Stimulated activated CD4-positive, alpha-beta T cell treated with anti-CD3 and anti-CD28 coated beads, Interleukin-4, amount 100 ng/mL, for 4 hours (primary cell): ENCODE measurements at regions not wholly inside any gene's neighbourhood (a gene's known extent, or its start where the extent isn't known, plus 50 kb on each side); places are given as distances from the start of the nearest gene placed in this dataset.

Experiments
- DNase-seq, 2 experiments: peaks; one replicate each; pipeline ENCODE4 v3.0.0-alpha.2; 2020

DNA sequence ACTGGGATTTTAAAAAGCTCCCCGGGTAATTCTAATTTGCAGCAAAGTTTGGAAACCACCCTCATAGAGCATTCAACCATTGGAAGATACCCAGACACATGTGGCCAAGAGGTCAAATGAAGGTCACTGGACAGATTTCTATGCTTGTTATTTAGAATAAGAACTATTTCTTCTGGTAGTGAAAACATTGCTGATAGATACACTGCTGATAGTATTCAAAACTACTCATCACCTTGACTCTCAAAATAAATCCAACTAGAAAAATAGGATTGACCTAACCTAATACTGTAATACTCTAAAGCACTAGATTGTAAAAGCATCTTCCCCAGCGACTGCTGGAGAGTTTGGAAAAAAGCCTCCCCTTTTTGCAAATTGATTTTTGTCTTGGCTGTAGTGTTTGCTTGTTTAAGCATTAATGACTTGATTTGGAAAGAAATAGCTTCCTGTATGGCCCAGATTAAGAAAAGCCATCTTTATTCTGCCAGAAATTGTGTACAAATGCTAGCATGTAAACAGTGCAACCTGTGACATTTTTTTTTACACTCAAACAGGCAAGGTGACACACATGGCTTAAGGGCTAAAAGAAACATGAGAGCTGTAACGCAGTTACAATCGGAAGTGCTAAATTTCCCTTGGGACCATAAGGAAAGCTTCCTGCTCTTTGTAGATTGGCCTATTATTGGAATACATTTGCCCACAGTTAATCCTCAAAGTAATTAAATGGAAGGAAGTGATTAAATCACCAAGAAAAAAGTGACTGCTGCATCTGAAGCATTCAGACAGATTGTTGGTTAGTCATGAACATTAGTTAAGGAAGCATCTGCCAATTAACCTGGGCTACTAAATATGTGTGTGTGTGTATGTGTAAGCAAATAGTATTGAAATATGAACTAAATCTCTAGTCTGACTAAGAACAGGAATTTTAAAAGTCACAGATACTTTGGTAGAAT, 356.5 kb upstream of the ATP2B1 start:
- DNase-seq: no peak

DNA sequence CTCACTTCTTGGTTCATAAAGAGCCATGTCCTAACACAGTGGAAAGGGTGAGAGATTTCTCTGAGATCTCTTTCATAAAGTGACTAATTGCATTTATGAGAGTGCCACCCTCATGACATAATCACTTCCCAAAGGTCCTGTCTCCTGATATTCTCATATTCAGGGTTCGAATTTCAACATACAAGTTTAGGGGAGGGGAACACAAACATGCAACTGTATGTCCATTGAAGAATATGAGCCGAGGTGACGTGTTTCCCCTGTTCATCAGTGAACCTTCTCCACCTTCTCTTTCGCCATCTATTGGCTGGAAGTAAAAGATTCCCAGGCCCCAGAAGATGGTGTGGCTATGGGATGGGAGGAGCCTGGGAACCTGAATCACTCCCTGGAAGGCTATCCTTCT, 354.2 kb upstream of the ATP2B1 start:
- no peak for DNase-seq

DNA sequence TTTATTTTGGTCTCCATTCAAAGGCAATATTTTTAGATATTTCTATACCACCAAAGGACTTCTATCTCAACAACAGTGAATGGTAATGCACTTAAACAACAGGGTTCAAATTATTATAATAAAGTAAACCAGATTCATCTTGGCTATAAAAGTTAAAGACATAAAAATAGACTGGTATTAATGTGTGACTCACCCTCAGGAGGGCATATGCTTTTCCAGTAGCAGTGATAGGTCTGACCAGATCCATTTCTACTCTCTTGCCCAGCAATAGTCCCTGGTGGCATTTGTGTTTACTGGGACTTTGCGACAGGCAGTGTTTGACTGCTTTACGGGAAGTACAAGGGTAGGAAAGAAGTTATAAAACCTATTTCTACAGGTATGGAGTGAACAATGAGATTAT, 353.2 kb upstream of the ATP2B1 start:
- DNase-seq: no peak

DNA sequence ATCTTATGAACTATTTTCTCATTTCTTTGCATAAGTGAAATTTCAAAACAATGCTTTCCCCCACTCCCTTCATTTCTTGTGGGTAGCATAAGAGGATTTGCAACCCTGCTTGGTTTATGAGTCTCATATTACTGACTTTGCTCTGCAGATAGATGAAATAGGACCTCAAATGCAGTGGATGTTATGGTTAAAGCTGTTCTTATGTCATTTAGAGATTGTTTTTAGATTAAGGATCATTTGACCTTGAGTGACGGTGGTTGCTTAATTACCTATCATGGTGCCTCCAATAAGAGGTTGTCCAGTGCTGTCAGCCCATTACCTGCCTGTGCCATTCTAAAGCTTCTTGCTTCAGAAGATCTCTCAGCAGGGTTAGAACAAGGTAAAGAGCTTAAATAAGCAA, 351.4 kb upstream of the ATP2B1 start:
- no peak for DNase-seq

DNA sequence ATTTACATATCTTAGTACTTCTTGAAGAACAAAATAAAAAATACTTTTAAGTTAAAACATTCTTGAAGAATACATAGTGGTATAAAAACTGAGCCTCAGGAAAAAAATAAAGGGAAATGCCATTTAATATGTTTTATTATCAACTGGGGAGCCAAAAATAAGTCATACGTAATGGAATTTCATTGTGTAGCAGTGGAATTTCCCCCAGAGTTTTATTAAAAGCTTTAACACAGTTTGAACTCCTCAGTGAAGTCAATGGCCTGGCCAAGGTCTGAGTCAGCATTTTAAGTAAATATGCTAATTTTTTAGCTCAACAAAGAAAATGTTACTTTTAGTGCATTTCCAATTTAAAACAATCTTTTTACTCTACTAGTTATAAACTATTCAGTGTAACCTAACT, 350.1 kb upstream of the ATP2B1 start:
- no peak for DNase-seq

DNA sequence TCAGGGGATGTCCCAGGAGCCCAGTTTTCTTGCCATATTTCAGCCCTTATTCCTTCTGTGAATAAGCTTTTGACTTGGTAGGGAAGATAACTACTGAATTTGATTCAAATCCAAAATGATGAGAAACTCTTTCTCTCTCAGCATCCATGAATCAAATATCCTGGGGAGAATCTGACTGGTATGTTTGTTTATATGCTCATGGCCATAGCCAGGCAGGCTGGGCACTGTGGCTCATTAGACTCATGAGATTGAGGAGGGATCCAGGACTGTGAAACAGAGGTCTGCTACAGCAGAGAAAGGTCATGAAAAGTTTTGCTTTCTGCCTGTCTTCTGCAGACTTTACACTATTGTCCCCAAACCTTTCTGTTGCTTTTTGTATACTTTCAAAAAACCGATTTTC, 346.4 kb upstream of the ATP2B1 start:
- DNase-seq: no peak

DNA sequence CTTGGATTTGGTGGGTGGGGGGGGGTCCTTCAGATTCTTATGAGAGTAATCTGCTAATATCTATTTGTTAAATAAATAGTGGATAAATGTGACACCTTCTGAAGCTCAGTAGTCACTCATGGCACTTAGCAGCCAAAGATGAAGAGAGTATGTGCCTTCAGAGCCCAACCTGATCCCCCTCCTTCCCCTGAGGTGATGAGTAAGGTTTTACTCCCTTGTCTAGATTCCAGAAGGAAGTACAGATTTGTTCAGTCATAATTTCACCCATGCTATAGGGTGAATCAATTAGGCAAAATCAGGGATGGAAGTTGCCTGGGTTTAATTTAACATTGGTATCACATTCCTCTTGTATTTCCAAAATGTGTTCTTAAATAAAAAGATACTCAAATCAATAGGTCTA, 340.3 kb upstream of the ATP2B1 start:
- no peak for DNase-seq

DNA sequence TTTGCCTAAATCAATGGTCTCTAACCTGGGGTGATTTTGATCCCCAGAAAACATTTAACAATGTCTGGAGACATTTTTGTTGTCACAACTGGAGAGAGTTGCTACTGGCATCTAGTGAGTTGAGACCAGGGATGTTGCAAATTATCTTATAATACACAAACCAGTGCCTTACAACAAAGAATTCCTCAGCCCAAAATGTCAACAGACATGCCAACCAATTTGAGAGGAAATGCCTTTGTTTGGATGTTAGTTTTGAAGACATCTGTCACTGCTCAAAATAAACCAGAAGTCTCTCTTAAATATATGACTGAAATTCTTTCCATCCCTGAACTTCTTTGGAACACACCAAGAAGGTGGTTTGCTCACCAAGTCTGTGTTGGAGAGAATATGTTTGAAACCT, 336.9 kb upstream of the ATP2B1 start:
- no peak for DNase-seq

DNA sequence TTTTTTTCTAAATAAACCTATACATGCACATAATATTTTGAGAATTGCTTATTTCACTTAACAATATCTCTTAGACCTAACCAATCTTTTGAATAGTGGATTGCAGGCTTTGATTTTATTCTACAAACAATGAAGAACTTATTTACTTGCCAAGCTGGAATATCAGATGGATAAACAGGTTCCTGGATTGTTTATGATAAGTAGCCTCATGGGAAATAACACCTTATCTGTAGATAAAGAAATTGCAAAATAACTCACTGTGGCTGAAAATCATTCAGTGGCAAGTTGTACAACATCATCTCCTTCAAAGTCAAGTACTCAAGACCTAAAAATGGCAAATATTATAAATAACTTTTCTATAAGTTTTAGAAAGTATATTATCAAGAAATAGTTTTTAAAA, 335.4 kb upstream of the ATP2B1 start:
- no peak for DNase-seq

DNA sequence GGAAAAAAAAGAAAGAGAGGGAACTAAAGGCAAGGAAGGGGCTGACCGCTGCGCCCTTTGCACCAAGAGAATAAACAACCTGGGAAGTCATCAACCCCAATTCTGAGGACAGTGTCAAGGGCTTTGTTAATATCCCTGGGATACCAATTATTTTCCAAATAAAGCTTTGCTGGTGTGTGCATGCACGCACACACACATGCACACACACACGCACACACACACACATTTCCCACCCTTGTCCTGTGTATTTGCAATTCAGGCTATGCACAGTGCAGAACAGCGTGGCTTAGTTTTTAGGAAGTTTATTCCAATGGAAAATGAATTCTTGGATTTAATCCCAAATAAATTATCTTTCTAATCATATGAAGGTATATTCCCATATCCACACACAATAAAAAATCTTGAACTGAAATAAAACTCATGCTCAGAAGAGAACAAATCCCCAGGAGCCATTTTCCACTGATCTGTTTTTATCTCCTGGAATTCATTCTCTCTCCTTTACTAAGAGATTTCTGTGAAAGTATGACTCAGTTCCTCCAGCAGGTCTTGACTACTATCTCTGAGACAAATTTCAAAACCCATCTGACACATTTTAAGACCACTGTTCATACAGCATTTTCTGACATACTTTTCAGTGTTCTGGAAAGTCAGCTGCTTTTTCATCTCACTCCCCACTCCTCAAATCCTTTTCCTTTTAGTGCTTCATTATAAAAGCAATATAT, 334.4 kb upstream of the ATP2B1 start:
- DNase-seq: no peak

DNA sequence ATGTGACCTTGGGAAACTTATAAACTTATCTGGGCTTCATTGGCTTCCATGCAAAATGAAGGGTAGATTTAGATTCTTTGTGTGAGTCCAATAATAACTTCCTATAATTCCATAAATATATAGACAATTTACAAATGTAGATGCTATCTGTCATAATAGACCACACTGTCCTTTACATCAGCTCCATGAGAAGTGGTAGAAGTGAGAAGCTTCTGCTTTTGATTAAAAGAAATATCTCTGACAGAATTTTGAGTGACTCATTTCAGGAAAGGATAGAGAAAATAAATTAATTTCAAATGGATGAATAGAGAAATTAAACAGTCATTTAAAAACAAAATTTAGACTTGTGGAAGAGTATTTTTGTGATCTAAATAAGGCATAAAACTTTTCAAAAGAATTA, 329.7 kb upstream of the ATP2B1 start:
- DNase-seq: no peak

DNA sequence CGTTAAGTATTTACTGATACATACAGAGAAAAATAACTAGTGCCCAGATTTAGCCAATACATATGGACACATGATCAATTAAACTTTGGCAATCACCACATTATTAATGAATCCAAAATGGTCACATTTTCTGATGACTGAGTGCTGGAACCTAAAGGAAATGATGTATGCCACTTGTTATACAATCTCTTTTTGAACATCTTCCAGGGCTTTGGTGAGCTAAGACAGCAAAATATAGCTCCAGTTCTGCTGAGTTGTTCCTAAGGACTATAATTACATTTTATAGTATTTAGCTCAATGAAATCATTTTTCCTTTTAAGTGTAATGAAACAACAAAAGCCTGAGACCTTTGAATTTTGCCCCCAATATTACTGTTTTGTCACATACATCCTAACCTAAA, 329.1 kb upstream of the ATP2B1 start:
- no peak for DNase-seq

DNA sequence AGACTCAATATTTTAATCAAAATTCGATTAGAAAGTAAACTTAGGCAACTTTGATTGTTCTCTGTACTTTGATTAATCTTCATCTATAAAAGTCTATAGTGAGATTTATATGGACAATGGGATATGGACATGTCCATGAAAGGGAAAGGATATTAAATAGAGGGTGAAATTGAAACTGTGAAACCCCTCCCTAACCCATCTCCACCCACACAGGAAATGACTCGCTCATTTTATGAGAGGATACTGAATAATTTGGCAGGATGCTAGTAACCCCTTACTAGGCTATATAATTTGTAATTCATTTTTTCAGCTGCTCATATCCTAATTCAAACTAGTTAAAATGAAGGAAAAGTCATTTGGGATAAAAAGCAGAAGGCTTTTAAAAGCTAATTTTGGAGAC, 328.0 kb upstream of the ATP2B1 start:
- no peak for DNase-seq

DNA sequence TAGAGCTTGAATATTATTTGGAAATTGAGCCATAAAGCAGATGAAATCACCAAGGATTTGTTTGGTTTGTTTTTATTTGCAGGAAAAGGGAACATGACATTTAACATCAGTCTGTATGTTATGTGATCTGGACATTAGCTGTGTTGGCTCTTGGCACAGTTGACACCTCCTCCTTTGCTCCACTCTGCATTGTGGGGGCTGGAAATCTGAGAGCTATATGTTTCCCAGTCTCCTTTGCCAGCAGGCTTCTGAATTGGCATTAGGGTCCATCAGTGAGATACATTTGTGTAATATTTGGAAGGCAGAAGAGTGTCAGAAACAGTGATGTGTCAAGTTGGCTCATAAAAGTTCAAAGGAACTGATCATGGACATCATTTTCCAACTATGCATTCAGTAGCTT, 322.1 kb upstream of the ATP2B1 start:
- no peak for DNase-seq

DNA sequence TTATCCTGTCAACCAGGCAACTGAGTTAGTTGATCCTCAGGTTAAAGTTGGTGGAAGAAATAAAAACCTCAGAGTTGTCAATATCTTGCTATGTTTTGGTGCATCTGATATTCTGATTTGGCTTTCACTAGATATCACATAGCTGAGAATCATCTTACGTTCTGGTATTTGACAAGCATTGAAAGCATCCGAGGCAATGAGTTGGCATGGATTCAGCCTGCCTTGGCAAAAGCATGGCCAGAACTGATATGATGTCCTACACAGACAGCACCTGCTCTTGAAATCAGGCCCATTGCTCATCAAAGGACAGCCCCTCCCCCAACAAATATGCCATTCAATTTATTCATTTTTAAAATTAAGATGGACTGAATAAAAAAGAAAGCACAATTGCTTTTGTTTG, 320.7 kb upstream of the ATP2B1 start:
- no peak for DNase-seq

DNA sequence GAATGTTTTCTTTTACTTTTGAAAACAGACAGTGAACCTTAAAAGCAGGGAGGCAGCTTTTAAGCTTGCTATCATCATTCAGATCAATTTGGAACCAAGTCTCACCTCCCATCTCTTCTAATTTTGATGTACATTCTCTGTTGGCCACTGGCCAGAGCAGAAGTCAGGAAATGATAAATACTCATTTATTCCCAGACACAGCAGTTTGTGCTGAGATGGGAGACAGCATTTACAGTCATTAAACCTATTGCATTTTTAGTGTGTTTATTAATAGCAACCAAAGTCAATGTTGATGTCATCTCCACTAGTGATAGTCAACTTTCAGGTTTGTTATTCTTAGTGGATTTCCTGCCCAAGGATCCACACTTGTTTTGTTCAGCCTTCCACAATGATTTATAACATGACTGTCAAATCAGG, 320.0 kb upstream of the ATP2B1 start:
- DNase-seq: no peak

DNA sequence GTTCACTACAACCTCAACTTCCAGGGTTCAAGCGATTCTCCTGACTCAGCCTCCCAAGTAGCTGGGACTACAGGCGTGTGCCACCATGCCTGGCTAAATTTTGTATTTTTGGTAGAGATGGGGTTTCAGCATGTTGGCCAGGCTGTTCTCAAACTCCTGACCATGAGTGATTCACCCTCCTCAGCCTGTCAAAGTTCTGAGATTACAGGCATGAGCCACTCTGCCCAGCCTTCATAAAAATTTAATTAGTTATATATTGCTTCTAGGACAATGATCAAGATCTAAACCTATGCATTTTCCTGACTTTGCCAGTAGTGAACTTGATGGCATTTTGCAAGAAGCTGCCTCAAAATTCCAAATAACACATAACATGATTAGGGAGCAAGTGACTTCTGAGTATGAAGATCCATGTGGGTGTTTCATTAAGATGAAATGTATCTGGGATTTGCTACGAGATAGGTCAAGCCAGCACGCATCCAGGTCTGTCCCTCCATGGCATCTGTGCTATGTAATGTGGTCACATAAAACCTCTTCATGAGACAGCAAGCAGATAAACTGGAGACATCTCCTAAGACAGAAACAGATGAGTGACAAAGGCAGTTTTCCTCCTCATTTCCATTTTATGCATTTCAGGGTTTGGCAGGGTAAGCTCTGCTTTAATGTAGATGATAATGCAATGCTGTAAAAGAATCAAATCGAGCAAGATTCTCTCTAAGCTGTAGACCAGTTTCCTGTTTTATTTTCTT, 319.4 kb upstream of the ATP2B1 start:
- no peak for DNase-seq

DNA sequence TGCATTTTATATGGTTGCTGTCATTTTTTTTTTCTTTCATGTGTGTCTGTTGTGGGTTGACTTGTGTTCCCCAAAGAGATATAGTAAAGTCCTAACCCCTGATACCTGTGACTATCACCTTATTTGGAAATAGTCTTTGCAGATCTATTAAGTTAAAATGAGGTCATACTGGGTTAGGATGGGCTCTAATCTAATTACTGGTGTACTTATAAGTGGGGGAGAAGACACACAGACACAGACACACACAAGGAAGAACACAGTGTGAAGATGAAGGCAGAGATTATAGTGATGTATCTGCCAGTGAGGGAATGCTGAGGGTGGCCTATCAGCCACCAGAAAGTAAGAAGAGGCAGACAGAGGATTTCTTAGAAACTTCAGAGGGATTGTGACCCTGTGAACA, 318.4 kb upstream of the ATP2B1 start:
- DNase-seq: no peak

DNA sequence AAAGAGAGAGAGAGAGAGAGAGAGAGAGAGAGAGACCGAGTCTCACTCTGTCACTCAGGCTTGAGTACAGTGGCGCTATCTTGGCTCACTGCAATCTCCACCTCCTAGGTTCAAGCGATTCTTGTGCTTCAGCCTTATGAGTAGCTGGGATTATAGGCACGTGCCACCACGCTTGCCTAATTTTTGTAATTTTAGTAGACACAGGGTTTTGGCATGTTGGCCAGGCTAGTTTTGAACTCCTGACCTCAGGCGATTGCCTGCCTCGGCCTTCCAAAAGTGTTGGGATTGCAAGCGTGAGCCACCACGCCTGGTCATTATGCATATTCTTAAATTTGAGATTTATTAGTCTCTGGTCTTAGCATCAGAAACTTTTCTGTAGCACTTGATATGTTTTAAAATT, 317.9 kb upstream of the ATP2B1 start:
- DNase-seq: no peak

DNA sequence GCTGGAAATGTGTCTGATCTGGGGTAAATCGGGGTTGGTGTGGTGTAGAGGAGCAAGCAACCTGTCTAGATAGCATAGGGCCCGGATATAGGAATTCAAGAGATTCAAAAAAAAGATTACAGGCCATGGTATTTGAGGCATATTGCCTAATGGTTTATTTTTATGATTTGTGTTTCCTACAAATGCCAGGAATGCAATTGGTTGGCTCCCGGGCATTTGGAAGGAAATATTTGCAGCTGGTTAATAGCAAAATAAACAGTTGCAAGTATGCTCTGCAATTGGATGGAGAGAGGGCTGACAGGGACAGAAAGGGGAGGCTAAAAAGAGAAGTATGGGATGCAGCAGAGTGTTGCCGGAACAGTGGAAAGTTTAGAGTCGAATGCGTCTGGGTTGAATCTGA, 315.6 kb upstream of the ATP2B1 start:
- DNase-seq: no peak

DNA sequence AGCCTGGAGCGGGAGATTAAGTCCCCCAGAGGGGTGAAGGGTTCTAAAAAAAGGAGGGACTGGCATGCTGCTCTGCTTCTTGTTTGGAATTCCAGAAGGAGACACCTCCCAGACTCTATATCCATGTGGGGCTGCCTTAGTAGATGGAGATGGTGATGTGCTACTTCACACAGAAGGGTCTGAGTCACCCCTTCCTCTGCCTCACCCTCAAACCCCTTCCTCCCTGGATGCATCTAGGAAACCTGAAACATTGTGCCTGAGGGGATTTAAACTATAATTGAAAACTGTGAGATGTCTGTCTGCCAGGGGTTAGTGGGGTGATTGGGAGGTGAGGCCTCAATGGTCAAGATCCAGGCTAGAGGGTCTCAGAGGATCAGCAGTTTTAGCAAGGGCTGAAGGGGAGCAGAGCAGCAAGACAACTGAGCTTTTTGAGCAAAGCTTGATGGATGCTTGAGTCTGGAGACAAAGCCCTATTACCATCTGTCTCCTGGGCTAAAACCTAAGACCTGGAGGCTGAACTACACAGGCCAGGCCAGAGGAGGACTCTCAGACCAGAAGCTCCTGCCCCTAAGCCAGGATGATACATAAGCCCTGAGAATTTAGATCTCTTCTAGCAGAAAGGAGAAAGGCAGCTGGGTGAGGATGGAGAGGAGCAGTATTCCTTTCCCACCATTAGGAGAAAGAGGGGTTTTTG, 314.7 kb upstream of the ATP2B1 start:
- DNase-seq: no peak

DNA sequence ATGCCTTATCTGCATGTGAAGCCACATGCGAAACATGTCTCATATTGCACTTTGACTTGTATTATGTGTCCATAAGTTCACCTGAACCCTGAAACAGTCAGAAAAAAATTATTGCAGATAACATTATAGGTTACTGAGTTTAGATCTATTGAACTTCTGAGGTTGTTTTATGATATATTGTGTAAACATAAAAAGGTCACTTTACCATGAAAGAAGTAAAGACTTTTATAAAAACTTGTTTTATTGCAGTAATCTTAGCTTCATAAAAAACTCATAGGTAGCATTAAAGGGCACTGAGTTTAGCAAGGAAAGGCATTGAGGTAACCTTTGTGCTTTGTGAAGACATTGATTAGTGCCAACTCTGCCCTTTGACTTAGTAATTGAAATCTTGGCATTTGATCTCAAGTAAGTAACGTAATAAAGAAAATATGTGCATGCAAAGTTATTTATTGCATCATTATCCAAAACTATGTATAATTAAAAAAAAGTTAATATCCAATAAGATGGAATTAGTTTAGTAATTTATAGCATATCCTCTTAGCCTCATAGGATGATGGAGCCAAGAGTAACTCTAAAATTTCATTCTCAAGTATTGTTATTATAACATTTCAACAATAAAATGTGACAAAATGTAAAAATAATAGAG, 313.3 kb upstream of the ATP2B1 start:
- DNase-seq: no peak

DNA sequence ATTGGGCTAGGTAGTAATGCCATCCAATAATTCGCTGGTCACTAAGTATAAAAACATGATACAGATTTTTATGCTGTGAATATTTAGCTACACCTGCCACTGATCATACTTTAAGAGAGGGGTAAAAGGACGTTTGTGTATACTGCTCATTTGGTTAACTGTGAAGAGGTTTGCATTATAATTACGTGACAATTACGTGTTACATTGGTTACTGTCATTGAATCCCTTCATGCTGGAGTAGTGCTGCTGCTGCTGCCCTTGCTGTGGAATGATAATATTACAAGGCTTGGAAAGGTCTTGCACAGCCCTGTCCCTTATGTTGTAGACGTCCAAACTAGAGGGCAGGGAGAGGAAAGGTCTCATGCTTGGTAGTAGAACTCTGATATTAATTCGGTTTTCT, 312.2 kb upstream of the ATP2B1 start:
- DNase-seq: no peak
